ENCODE measurements at regions not wholly inside any gene's neighbourhood (a gene's known extent, or its start where the extent isn't known, plus 50 kb on each side); places are given as distances from the start of the nearest gene placed in this dataset.

DNA sequence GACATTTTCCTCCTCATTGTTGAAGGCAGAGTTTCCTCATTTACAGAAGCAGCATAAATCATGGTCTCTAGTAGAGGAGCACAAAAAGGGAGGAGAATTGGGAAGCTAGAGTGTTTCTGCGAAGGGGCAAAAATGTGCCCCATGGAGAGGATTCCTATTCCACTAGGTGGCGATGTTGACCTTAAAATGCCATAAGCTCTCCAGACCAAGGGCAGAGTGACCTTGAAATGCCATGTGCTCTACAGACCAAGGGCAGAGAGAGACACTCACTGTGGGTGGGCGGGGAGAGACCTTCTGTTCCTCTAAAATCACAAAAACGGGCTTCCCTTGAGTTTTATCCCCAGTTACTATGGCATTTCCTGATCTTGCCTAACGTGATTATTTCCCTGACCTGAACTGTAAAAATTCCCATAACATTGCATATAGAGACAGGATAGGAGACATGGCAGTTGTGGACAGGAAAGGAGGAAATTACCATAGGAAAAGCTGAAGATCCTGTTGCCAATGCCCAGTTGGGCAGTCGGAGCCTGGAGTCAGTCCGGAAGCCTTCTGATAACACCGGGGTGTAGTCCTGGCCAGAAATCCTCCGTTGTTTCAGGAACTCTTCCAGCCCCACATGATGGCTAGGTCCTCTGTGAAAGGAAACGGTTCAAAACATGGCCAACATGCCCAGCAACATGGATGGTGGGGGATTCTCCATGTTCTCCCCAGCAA, 567.7 kb downstream of the MAGEB5 start:
- TF ChIP-seq, protein P1, sequence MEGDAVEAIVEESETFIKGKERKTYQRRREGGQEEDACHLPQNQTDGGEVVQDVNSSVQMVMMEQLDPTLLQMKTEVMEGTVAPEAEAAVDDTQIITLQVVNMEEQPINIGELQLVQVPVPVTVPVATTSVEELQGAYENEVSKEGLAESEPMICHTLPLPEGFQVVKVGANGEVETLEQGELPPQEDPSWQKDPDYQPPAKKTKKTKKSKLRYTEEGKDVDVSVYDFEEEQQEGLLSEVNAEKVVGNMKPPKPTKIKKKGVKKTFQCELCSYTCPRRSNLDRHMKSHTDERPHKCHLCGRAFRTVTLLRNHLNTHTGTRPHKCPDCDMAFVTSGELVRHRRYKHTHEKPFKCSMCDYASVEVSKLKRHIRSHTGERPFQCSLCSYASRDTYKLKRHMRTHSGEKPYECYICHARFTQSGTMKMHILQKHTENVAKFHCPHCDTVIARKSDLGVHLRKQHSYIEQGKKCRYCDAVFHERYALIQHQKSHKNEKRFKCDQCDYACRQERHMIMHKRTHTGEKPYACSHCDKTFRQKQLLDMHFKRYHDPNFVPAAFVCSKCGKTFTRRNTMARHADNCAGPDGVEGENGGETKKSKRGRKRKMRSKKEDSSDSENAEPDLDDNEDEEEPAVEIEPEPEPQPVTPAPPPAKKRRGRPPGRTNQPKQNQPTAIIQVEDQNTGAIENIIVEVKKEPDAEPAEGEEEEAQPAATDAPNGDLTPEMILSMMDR (IDR thresholded peaks at IDR 0.05) = peak; percentile 44
- no peak for TF ChIP-seq ZFX (IDR thresholded peaks at IDR 0.05; ENCODE audit: borderline replicate concordance)
